OCI-M1 (cell line): ENCODE measurements at regions not wholly inside any gene's neighbourhood (a gene's known extent, or its start where the extent isn't known, plus 50 kb on each side); places are given as distances from the start of the nearest gene placed in this dataset.
A peak's percentile ranks its signal among the peaks of the same experiment; 100 is the strongest.
"Not testable (repeated sequence)": the region's sequence is repeated elsewhere in the genome, so short reads cannot be mapped to it uniquely, and the experiment has no call there.

Source experiments
- DNase-seq: peaks from one replicate; lab custom pipeline; 2025; lab: John Stamatoyannopoulos, UW

DNA sequence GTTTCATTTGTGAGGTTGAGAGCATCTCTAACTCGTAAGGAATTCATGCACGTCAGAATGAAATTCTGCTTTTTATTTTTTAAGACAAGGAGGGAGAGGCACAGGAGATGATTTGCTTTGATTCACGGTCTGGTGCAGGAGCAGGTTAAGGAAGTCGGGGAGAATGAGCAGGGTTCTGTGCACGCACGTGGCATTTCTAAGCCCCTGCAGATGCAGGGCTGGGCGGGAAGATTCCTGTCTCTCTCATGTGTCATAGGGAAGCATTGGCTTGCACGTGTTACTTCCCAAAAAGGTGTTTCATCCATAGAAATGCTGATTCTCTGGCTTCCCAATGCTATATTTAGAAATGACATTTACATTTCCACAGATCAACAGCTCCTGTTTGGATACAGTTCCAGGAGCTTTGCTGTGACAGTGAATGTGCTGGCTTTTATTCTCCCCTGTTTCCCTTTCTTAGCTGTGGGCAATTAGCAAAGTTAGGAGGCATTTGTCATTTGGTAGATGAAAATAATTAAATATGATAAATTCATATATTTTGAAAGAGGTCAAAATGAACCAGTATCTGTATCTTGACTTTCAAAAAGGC, 119.7 kb upstream of the ZFP64 start:
- DNase-seq = no peak

DNA sequence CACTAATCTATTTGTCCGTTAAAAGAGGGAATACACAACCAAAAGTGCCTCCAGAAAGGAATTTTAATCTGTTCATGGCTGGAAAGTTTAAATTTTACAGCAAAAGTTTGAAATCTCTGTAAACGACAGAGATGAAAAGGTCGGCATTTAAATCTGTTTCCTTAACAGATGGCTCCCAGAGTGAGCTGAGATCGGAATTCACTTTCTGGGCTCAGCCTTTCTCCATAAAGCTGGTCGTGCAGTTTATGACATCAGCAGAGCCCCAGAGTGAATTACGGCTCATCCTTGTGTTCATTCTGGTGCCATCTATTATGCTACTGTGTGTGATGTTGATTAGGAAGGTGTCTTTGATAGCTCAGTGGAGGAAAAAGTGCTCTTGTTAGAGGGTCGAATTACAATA, 117.6 kb upstream of the ZFP64 start:
- DNase-seq = no peak

DNA sequence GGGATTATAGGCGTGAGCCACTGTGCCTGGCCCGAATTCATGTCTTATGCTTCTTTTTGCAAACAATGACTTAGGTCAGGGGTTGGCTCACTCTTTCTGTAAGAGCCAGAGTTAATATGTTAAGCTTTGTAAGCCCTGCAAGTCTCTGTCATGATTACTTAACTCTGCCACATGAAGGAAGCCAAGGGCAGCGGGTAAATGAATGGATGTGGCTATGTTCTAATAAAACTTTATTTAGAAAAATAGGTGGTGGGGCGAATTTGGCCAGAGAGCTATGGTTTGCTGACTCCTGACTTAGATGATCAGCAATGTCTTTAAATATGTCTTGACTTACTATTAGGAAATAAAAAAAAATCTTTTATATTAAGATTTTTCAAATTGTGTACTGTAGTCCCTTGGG, 114.9 kb upstream of the ZFP64 start:
- DNase-seq = no peak

DNA sequence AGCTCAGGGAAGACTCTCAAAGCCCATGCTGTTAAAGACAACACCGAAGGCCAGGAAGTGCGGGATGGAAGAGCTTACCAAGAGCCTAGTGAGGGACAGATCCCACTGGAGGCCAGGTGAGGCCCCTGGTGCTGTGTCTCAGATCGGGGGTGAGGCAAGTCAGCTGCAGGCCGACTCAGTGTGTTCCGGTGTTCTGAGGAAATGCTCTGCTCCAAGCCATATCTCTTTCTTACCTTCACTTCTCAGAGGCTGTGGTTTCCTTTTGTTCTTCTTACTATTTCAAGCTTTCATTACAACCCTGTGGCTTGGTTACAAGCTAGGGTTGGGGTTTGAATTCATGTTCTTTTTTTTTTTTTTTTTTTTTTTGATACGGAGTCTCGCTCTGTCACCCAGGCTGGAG, 114.3 kb upstream of the ZFP64 start:
- DNase-seq = no peak

DNA sequence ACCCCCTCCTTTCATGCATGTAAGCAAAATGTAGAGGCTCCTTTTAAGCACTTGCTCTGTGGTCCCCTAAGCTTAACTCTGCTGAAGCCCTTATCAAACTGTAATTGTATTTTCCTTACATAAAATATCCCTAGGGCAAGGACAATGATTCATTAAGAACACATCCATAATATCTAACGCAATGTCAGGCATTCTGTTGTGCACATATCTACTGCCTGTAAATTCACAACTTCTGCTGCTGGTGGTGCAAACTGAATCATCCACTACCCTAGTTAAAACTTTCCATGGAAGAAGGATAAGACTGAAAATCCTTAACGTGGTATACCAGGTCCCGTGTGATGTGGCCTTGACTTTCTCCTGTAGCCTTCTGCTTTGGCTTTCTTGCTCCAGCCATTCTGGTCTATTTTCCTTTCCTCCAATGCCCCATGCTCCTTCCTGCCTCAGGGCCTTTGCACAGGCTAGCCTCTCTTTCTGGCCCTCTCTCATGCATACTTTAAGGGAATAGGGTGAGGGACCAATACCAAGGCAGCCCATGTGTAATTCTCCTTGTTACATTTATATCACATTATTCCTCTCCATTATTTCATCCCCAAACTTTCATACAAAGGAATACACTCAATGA, 113.6 kb upstream of the ZFP64 start:
- DNase-seq = no peak

DNA sequence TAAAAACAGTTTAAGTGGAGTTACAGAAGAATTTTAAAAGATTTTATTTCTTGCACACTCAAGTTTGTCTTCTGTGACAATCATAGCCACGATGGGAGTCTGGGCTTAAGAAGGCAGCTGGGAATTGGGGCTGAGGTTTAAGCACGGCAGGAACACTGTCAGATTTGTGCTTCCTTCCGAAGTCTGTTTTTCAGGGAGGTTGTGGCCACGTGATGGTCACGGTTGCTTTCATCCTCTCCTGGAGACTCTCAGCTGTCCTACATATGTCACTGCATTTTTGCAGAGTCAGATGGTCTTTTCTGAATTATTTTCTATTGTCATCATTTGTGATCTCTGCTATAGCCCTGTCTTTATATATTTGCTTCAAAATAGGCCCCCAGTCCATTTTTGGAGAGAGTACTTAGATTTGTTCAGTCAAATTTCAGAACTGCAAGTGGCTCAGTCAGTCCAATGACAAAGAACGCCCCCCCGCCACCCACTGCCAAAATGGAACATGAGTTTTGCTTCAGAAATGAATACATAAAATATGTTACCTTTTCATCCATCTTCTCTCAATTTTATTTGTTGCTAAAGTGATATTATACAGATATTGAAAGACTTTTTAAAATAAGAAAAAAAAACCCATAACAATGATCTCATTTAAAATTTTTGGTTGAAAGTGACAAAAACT, 111.8 kb upstream of the ZFP64 start:
- no peak for DNase-seq

DNA sequence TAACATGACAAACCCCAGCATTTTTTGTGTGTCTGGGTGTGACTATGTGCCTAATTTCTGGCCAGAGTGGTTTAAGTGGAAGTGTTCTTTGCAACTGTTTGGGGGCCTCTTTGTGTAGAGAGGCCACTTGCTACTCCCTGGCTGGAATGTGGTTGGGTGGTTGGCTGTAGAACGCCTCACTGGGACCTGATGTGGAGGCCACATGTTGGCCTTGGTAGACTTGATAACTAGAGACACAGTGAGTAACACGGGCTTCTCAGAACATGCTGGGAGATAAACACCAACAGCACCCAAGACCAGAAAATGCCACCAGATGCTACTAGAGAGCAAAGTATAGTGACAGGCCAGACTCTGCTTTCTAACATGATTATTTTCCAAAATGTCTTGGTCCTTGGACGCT, 111.2 kb upstream of the ZFP64 start:
- DNase-seq = no peak

DNA sequence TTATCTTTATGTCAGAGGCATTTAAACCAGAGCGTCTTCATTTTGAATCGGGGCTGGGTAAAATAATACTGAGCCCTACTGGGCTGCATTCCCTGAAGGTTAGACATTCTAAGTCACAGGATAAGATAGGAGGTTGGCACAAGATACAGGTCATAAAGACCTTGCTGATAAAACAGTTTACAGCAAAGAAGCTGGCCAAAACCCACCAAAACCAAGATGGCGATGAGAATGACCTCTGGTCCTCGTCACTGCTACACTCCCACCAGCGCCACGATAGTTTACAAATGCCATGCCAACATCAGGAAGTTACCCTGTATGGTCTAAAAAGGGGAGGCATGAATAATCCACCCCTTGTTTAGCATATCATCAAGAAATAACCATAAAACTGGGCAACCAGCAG, 110.5 kb upstream of the ZFP64 start:
- DNase-seq = not testable (repeated sequence)

DNA sequence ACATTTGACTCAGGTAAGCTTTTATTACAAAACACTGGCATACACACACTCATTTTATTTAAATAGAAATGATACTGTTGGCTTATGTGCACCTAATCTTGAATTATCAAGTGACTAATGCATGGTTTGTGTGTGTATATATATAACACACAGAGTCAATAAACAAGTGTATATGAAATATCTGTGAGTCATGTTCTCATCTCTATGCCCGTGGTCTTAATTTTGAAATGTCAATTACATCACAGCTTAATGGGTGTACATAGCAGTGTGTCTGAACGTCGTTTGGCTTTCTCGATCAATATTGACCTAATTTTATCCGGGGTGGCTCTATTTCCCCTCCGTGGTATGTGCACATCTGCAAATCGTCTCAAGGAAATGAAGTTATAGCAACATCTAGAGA, 104.0 kb upstream of the ZFP64 start:
- DNase-seq = no peak

DNA sequence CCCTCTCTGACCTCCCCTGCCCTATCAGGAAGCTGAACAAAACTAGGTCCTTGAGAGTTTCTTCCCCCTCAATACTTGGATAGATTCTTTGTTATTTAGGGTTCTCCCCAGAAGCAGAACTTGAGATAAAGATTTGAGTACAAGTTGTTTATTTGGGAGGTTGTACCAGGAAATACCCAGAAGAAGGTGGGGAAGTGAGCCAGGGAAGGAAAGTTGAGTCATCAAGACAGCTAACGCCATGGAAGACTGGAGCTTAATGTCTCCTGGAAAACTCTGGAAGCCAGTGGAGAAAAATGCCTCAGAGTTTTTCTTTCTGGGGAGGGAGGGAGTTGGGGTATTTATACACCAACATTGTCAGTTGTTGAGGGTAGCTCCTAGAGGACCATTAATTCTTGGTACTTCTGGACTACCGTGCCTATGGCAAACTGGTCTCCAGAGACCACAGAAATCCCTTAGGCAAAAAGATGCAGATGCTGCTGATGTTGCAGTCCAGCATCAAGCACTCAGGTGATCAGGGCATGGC, 102.6 kb upstream of the ZFP64 start:
- DNase-seq = no peak

DNA sequence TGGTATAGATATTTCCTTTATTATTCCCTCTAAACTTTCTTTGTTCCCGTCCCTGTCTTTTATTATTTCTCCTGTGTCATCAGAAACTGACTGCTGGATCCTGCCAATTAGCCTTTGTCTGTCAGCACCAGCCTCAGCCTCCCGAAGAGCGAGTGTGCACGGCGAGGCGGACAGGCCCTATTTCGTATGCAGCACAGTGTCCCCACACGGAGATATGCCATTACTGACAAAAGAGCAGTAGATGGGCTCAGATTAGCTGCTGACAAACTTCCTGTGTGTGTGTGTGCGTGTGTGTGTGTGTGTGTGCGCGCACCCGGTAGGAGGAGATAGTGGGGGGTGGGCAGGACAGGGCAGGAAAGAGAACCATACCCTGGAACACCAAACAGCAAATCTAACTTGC, 99.5 kb upstream of the ZFP64 start:
- no peak for DNase-seq

DNA sequence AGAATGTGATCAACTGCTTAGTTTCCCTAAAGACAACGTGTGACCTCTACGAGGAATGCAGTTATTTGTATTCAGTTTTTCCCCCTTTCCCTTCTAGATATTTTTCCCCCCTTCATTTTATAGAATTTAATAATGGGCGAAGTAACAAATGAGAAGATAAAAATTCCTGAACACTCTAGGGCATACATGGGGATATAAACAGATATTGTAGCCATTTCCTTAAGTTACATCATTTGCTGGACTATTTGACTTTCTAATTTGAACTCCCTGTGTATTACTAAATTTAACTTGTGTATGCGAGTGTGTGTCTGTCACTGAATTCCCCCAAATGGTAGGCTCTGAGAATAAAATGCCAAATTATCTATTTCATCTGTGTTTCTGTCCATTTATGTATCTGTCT, 99.0 kb upstream of the ZFP64 start:
- DNase-seq = peak; percentile 15

DNA sequence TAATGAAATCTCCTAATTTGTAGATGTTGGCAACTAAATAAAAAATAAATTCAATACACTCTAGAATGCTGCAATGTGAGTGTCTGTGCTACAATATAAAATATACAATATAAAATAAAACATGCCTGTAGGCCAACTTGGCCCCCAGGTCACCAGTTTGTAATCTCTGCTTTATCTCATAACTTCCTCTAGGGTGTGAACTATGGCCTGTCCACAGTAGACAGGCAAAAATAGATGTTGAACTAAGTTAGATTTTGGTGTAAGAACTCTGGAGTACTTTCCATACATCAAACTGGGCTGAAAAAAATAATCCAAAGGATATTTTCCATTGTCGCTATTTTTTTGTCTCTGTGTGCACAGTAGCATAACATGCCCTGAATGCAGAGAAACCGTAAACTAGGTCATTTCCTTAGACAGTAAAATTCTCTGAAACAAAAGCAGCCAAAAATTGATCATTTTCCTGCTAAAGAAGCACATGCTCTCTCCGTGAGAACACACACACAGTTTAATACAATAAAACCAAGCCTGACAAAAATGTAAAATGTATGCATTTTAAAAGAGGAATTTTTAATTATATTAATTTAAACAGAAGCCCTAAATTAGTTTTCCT, 98.5 kb upstream of the ZFP64 start:
- peak; percentile 6 for DNase-seq

DNA sequence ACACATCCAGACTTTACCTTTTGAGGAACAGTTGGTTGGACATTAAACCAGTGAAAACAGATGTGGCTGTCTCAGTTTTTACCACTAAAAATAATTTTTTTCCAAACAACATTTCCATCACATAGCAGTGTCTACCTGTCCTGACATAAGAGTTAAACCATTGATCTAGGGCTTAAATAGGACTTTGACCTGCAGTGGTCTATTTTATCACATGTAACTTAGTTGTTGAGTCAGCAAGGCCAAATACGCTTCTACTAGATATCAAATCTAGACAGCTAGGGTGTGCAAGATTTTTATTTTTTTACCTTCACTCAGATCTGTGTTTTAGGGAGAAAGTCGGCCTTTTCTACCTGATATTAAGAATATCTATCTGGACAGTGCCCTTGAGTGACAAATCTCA, 88.8 kb upstream of the ZFP64 start:
- DNase-seq = no peak

DNA sequence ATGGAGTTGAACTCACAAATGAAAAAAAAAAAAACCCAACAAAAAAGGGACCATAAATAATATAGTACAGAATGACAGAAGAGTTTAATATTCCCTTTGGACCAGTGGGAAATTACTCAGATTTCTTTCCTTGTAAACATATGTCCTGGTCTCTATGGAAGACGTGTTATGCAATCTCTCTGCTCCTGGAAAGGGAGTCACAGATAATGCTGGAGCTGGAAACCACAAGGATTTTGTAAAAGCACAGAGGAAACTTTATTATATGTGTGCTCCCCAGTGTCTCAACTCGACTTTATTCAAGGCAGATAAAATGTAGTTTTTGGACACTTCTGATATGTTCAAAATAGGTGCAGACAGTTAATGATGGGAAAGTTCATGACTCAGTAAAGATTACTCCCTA, 88.1 kb upstream of the ZFP64 start:
- no peak for DNase-seq

DNA sequence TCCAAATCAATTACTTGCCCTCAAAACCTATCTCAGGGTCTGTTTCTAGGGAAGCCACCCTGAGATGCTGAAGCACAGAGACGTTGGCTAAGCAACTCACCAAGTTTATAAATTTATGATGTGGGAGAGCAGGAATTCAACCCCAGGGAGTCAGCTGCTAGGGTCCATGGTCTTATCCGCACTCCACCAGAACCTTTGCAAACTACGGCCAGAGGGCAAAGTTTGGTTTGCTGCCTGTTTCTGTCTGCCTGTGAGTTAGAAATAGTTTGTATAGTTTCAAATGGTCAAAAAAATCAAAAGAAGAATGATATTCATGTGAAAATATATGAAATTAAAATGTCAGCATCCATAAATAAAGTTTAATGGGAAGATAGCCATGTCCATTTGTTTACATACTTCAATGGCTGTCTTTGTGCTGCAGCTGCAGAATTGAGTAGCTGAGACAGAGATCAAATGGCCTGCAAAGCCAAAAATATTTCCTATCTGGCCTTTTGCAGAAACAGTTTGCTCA, 83.7 kb upstream of the ZFP64 start:
- no peak for DNase-seq

DNA sequence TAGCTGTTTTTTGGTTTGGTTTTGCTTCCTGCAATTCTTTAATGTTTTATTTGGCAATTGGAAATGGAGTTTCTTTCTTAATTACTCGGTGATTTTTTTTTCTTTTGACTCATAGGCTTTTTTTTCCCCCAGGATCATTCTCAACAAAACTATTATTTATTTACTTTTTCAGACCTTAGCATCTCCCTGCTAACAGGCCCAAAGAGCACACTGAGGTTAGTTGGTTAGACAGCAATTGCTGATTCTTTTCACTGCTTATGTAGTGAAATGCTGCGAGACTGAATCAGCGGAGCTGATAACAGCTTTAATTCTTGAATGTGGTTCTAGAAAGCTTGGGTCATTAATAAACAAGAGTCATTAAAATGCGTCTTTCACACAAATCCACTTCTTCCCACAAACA, 79.1 kb upstream of the ZFP64 start:
- no peak for DNase-seq

DNA sequence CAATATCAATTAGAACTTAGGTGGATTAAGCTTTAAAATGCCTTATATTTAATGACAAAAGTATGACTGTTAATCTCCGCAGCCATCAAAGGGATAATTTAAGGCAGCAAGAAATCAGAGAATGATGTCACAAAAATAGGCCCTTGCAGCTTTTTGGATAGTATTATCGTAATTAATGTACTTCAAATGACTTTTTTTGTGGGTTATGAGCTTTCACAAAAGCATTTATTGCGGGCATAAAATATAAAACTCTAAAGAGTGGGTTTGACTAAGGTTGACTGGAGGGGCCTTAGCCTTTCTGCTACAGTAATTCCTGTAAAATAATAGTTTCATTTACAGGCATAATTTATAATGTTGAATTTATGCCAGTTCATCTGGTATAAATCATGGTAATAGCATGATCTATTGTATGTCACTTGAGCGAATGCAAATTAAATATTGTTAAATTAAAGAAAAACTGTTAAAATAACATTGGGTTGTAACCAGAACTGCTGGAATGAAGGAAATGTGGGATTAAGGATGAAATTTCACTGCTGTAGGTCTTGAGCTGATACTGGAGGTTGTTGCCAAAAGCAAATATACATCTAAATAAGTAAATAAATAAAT, 78.5 kb upstream of the ZFP64 start:
- DNase-seq = no peak

DNA sequence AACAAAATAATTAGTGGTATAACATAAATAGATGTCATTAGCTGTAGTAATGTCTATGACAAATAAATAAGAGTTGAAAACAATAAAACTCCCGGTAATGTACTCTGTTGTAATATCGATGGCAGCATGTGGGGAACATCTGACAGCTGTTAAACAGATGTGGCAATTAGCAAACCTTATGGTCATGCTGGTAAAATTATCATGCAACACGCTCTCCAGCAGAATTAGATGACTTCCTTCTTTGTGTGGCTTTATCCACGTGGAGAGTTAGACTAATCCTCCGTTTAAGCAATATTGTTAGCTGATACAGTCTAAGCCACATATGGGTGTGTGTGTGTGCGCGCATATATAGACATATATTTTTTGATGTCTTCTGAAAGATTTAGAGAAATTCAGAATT, 77.7 kb upstream of the ZFP64 start:
- peak; percentile 81 for DNase-seq

DNA sequence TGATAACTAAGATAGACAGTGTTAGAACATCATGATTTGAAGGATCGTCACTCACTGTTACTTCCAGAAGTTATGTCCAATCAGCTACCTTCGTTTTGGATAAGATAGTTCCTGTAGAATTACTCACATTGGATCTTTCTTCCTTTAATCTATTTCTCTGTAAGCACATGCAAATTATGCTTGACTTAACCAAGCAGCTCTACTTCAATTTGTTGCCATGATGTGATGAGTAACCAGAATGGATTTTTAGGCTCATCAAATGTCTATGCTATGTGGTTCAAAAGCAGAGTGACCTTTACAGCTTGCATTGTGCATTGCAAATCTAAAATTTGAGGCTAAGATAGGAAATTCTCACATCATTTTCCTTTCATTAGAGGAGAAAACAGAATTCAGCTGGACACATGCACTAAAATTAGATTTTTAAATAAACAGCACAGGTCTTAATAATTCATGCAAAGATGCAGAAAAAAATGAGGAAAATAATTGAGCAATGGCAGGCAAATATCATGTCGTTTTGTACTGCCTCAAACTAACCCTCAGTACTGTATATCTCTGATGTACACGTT, 76.7 kb upstream of the ZFP64 start:
- no peak for DNase-seq

DNA sequence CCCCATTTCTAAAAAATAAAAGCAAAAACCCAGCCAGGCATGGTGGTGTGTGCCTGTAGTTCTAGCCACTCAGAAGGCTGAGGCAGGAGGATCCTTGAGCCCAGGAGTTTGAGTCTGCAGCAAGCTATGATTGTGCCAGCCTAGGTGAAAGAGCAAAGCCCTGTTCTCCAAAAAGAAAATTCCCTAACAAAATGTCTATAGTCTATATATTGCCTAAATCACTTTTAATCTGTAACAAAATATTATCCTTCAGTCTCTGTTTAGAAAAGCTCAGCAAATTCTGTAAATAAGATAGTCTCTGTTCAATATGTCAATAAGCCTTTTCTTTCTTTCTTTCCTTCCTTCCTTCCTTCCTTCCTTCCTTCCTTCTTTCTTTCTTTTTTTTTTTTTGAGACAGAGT, 75.8 kb upstream of the ZFP64 start:
- DNase-seq = no peak

DNA sequence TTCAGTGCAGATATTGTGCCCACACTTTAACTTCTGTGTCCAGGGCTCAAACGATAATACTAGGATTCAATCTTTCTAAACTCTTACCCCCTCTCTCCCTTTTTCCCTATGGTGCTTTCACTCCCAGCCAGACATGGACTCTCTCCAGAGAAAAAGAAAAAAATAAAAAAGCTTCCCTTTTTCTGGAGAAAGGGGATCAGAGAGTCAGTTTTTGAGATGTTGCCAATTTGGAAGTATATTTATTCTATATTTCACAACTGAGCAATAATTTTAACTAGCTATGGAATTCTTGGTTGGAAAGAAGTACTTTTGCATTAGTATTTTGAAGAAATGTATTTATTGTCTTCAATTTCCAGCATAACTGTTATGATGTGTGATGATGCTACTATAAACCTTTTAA, 72.2 kb upstream of the ZFP64 start:
- no peak for DNase-seq
